Stimulated activated CD8-positive, alpha-beta memory T cell treated with anti-CD3 and anti-CD28 coated beads, Interleukin-2, amount 100 ng/mL, for 48 hours (primary cell): ENCODE measurements at regions not wholly inside any gene's neighbourhood (a gene's known extent, or its start where the extent isn't known, plus 50 kb on each side); places are given as distances from the start of the nearest gene placed in this dataset.

Source experiments
- DNase-seq, 2 donors: peaks; one replicate each; pipeline ENCODE4 v3.0.0-alpha.2; 2020; ENCODE audit warnings: low read depth in 2 of 2

- no peak for DNase-seq
Measured at GRCh38 chr1:213643360-213643759, 344.4 kb upstream of the PROX1 start.

GRCh38 chr1:213647864-213648650 lies 339.7 kb upstream of the PROX1 start:
- DNase-seq = no peak

- no peak for DNase-seq
Measured at GRCh38 chr1:213649373-213649772, 338.4 kb upstream of the PROX1 start.

- DNase-seq = no peak
Measured at GRCh38 chr1:213650603-213651002, 337.2 kb upstream of the PROX1 start.

- DNase-seq = no peak
Measured at GRCh38 chr1:213651077-213651476, 336.7 kb upstream of the PROX1 start.

GRCh38 chr1:213652109-213652508 lies 335.7 kb upstream of the PROX1 start:
- no peak for DNase-seq

GRCh38 chr1:213656039-213656438 lies 331.7 kb upstream of the PROX1 start:
- no peak for DNase-seq

- DNase-seq = no peak
Measured at GRCh38 chr1:213656503-213656902, 331.3 kb upstream of the PROX1 start.

GRCh38 chr1:213657013-213657412 lies 330.8 kb upstream of the PROX1 start:
- no peak for DNase-seq

GRCh38 chr1:213657879-213658278 lies 329.9 kb upstream of the PROX1 start:
- no peak for DNase-seq

- no peak for DNase-seq
Measured at GRCh38 chr1:213658457-213658856, 329.3 kb upstream of the PROX1 start.

GRCh38 chr1:213659580-213660547 lies 327.9 kb upstream of the PROX1 start:
- DNase-seq = no peak

- no peak for DNase-seq
Measured at GRCh38 chr1:213661302-213661701, 326.5 kb upstream of the PROX1 start.

GRCh38 chr1:213666113-213666512 lies 321.7 kb upstream of the PROX1 start:
- no peak for DNase-seq

GRCh38 chr1:213666922-213667321 lies 320.9 kb upstream of the PROX1 start:
- no peak for DNase-seq

GRCh38 chr1:213669512-213669911 lies 318.3 kb upstream of the PROX1 start:
- no peak for DNase-seq

GRCh38 chr1:213669964-213670691 lies 317.6 kb upstream of the PROX1 start:
- DNase-seq = no peak

- no peak for DNase-seq
Measured at GRCh38 chr1:213670692-213671023, 317.1 kb upstream of the PROX1 start.

GRCh38 chr1:213675043-213675442 lies 312.7 kb upstream of the PROX1 start:
- DNase-seq = no peak

- no peak for DNase-seq
Measured at GRCh38 chr1:213676736-213677135, 311.0 kb upstream of the PROX1 start.

- no peak for DNase-seq
Measured at GRCh38 chr1:213678348-213678747, 309.4 kb upstream of the PROX1 start.

GRCh38 chr1:213678753-213679152 lies 309.0 kb upstream of the PROX1 start:
- DNase-seq = no peak
